Left lobe of liver (tissue), 2 donors: ENCODE measurements at regions not wholly inside any gene's neighbourhood (a gene's known extent, or its start where the extent isn't known, plus 50 kb on each side); places are given as distances from the start of the nearest gene placed in this dataset.

ENCODE experiments used
- ATAC-seq: fragments of 200-7000 bp; cut with Tn5 transposase; one replicate; pipeline ENCODE4 v1.9.1; 2020; ENCODE audit warnings: mild to moderate bottlenecking, moderate library complexity
- DNase-seq: peaks from one replicate; pipeline ENCODE4 v3.0.0-alpha.2; 2020; ENCODE audit warnings: low spot score
- donor health status: DM: no; HTN: no; CAD: no; lungs with moderate emphysema.
- donor health status: DM: no; HTN: yes; CAD: no.

DNA sequence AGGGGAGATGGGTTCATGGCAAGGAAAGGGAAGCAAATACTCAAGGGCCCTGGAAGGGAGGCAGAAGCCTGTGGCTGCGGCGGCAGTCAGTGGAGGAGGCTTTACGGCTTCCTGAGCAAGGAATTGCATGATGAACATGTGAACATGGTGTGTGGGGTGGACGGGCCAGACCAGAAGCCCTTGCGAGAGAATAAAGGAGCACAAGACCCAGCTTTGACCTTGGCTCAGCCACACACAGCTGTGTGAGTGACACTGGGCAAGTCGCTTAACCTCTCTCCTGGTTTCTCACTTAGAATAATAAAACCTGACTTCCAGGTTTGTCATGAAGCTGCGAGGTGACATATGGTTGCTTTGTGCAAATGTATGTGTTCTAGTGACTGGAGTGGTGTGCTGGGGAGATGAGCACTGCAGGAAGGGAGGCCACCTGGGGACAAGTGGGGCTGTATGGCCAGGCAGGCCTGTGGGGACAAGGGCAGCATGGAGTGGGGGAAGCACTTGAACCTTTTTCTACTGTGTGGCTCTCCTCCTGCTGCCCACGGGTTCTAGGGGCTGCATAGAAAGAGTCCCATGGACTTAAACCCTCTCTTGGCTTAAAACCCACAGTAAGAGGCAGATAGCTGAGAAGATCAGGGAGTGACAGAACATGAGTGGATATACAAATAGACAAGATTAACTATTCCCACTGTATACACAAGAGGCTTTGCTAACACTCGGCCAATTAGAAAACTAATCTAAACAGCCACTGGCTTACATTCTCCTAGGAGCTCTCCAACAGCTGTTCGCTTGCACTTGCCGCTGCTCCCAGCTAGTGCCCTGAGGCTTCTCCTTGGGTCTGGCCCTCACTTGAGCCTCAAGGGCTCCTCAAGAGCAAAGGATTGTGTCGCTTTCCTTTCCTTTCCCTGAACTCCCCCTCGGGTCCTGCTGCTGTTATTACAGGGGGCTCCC is 67.3 kb upstream of the CDON start:
- no peak for ATAC-seq
- DNase-seq, result no peak

DNA sequence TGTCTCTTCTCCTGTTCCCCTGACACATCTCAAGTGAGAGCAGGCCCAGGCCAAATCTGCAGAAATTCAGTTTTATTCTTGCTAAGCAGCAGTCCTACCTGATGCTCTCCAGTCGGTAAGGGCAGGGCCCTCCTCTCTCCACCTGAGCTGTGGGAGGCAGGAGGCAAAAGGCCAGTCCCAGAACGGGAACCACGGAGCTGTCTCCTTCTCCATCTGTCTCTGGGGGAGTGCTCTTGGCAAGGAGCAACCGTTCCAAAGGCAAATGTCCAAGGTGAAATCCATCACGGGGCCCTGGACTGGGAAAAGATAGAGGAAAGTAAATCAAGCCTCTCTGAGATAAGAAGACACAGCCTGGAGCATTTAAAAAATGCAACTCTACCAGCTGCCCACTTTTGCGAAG is 65.2 kb upstream of the CDON start:
- DNase-seq, result no peak
- no peak for ATAC-seq

DNA sequence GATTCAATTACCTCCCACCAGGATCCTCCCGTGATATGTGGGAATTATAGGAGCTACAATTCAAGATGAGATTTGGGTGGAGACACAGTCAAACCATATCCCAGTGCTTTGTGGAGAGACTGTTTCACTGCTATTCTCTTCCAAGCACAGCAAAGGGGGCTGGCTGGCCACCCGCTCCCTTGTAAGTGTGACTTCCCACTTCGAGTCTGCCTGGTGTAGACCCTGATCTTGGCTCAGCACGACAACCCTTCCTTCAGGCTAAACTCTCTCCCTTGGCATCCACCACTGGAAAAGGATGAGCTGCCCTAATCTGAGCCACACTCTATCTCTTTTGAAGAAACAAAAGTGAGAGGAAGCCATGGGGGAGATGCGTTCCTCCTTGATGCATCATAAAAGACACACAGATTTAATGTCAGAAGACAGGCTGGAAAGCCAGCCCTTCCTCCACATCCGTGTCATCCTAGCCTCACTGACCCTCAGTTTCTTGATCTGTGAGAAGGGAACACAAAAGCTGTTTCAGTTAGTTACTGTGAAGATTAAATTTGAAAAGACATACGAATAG is 64.7 kb upstream of the CDON start:
- no peak for DNase-seq
- ATAC-seq, result no peak

DNA sequence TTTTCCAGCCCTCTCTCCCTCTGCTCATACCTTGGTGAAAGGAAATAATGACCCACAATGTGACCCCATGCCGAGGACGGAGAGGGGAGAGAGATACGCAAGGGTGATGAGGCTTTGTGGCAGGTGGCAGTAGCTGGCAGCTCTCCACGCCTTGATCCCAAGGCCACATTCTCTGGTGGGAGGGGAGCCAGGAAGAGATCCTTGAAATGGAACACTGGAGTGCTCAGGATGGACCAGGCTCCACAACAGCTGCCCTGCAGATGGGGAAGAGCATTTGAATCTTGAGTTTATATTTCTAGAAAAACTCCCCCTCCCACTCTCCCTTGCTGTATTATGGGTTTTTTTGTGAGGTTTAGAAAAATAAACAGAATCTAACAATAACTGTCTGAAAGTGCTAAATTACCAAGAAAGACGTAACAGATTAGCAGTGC is 61.6 kb upstream of the CDON start:
- ATAC-seq (no peak), DNase-seq (no peak)

GRCh38 chr11:126123686-126124085 is 61.0 kb upstream of the CDON start:
- DNase-seq (no peak), ATAC-seq (no peak)

DNA sequence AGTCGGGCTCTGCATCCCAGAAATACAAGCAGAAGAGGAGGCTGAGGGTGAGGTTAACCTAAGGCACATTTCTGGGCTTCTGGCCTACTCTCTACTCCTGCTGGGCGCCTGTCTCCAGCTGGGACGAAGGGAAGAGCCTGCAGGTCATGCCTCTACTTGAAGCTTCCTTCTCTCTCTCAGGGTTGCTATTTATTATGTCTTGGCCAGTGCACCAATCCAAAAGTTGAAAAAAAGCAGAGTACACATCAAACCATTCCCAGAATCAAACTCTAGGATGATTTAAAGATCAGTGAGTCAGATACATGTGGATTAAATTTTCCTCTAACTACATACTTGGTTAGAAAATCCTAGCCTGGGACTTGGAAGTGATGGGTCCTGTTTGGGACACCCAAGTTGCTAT is 60.2 kb upstream of the CDON start:
- ATAC-seq (no peak), DNase-seq (no peak)

DNA sequence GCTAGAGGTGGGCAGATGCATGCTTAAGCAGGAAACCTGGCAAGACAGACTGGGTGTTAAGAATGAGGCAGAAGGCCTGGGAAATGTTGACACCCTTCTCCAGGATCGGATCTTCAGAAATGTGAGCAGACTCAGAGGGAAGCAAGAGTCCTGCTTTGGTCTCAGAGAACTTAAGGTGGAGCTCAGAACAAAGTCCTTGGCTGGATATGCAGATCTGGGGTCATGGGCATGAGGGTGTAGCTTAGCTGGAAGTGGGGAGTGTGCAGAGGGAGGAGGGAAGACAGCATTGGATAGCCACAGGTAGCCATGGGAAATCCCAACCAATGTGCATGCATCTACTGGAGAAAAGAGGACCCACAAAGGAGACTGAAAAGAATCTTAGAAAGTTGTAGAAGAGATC is 58.6 kb upstream of the CDON start:
- DNase-seq (no peak), ATAC-seq (no peak)

- DNase-seq (peak; percentile 53), ATAC-seq (peak; percentile 9)
These were observed 56.1 kb upstream of the CDON start for GRCh38 chr11:126118806-126119205.

- DNase-seq (peak; percentile 84), ATAC-seq (peak; percentile 74)
These were observed 53.2 kb upstream of the CDON start for GRCh38 chr11:126115816-126116331.

DNA sequence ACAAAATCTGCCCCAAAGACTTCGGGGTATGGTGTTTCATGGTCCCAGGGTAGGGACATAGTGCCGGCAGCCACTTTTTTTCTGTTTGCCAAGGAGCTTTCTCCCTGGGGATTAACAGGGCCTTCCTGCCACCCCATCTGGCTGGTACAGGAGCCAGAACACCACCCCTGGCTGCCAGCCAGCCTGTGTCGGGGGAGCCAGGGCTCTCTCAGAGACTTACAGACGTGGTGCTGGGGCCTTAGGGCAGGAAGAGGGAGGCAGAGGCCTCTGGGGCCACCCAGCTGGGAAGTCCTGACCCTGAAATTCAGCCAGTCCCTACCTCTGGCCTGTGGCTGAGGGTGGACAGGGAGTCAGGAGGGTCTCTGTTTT is 52.4 kb upstream of the CDON start:
- DNase-seq, result peak; percentile 59

DNA sequence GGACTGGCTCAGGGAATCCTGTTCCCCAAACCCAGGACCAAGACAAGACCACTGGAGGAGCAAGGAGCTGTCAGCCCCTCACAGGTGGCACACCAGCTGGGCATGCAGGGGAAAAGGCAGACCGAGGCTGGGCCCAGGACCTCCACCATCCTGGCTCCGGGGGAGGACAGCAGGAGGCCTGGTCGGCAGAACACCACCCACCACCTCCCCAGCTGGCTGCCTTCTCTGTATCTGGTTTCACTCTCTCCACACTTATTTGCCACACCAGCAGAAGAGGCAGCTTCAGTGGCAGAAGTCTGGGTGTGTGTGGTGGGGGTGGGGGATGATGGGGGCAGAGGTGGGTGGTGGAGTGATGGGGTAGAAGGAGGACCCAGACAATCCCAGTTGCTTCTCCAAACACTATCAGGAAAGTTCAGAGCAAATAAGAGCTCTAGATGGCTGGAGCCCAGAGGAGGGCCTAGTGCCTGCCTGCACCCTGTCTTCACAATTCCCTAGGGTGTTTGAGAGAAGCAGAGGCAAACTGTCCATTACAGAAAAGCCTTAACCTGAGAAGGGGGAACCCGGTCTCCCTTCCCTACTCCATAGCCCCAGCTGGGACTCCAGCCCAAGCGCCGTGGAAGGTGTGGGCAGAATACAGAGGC is 51.9 kb upstream of the CDON start:
- no peak for DNase-seq

More for the DNA sequence above, 52.4 kb upstream of the CDON start:
- ATAC-seq, result no peak

DNA sequence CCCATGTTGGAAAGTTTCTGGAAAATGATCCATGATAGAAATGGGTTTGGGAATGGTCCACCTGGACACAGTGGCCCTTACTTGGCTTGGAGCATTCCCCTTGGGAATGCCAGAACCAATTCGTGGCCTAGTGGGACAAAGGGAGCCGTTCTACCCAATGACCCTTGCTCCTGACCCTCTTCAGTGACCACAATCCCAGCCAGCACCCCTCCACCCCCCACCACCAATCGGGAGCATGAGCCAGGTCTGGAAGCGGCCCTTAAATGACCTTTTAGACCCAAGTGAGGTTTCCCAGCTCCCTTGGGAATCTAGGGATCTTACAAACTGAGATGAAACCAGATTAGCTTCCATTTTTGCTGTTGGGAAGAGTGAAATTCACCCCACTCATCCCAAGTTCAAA is 51.3 kb upstream of the CDON start:
- peak; percentile 57 for ATAC-seq
- peak; percentile 76 for DNase-seq

More for the DNA sequence above, 51.9 kb upstream of the CDON start:
- ATAC-seq, result no peak

DNA sequence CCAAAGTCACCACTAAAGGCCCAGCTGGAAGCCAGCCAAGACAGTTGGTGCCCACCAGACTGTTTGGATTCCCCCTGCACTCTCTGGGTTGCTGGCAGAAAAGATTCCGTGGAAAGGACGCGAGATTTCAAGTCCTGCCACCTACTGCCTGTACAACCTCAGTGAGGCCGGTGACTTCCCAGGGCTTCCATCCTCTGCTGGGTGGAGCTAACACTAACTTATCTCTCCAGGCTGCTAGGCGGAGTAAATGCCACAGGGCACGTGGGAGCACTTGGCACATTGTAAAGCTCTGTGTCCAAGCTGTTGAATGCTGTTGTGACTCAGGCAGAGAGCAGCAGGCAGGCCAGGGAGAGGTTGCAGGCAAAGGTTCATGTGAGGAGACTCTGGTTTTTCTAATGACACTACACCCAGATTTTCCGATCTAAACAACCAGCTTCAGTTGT is 50.9 kb upstream of the CDON start:
- peak; percentile 95 for DNase-seq

DNA sequence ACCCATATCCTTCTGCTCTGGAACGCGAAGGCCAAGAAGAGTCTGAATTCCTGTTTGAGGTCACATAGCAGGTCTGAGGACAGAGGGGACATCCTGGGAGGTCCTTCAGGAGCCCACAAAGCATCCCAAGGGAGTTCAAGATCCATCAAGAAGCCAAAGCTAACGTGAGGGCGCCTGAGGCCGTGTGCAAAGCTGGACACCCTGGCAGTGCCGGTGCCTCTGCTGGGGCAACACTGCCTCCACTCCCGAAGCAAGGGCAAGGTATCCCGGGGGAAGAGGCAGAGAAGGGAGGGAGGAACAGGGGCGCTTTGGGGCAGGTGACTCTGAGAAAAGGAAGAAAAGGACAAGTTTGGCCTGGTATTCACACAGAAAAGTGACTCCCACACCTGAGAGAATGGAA is 50.3 kb upstream of the CDON start:
- DNase-seq (no peak), ATAC-seq (no peak)

More for the DNA sequence above, 50.9 kb upstream of the CDON start:
- peak; percentile 86 for ATAC-seq

- ATAC-seq (no peak), DNase-seq (no peak)
These were observed 49.9 kb upstream of the CDON start for GRCh38 chr11:126112547-126112946.
